H9 (cell line): ENCODE measurements at regions not wholly inside any gene's neighbourhood (a gene's known extent, or its start where the extent isn't known, plus 50 kb on each side); places are given as distances from the start of the nearest gene placed in this dataset.

Source experiments
- DNase-seq: peaks from one replicate; pipeline ENCODE4 v3.0.0-alpha.2; 2017
- H2AFZ ChIP-seq: one replicate; pipeline ENCODE4 v1.6.1; 2013; ENCODE audit warnings: mild to moderate bottlenecking, low read length, control low read depth, moderate library complexity
- H2AK5ac ChIP-seq: 2 replicates; pipeline ENCODE4 v1.6.1; 2013; ENCODE audit warnings: low read length, control low read depth, mixed read lengths; ENCODE audit not compliant: insufficient read length
- H2BK120ac ChIP-seq: one replicate; pipeline ENCODE4 v1.6.1; 2013; ENCODE audit warnings: low read depth, mild to moderate bottlenecking, low read length, control low read depth, inconsistent platforms; ENCODE audit not compliant: poor library complexity, severe bottlenecking
- H2BK12ac ChIP-seq: 2 replicates; pipeline ENCODE4 v1.6.1; 2013; ENCODE audit warnings: low read length, control low read depth, mixed read lengths, low read depth; ENCODE audit not compliant: insufficient read length
- H2BK15ac ChIP-seq: 2 replicates; pipeline ENCODE4 v1.6.1; 2013; ENCODE audit warnings: low read depth, low read length, control low read depth
- H2BK20ac ChIP-seq: one replicate; pipeline ENCODE4 v1.6.1; 2013; ENCODE audit warnings: low read depth, mild to moderate bottlenecking, low read length, control low read depth, inconsistent platforms; ENCODE audit not compliant: poor library complexity, severe bottlenecking
- H2BK5ac ChIP-seq: 2 replicates; pipeline ENCODE4 v1.6.1; 2013; ENCODE audit warnings: low read length, control low read depth, mixed read lengths; ENCODE audit not compliant: insufficient read length
- H3K14ac ChIP-seq: 2 replicates; pipeline ENCODE4 v1.6.1; 2013; ENCODE audit warnings: low read length, control low read depth; ENCODE audit not compliant: insufficient read depth
- H3K18ac ChIP-seq: 2 replicates; pipeline ENCODE4 v1.6.1; 2013; ENCODE audit warnings: low read depth, mild to moderate bottlenecking, mixed read lengths, low read length, control low read depth; ENCODE audit not compliant: insufficient read length
- H3K23ac ChIP-seq: 2 replicates; pipeline ENCODE4 v1.6.1; 2013; ENCODE audit warnings: low read length, control low read depth, mixed read lengths, low read depth; ENCODE audit not compliant: insufficient read length
- H3K23me2 ChIP-seq: 2 replicates; pipeline ENCODE4 v1.6.1; 2013; ENCODE audit warnings: low read depth, mild to moderate bottlenecking, mixed read lengths, low read length, control low read depth; ENCODE audit not compliant: insufficient read length, poor library complexity, severe bottlenecking
- H3K27ac ChIP-seq: 2 replicates; pipeline ENCODE4 v1.5.1; 2013; ENCODE audit warnings: low read length, control low read depth, mixed read lengths, low read depth; ENCODE audit not compliant: insufficient read length
- H3K27me3 ChIP-seq: 2 replicates; pipeline ENCODE4 v1.6.1; 2013; ENCODE audit warnings: low read length, control low read depth, inconsistent platforms; ENCODE audit not compliant: insufficient read depth
- H3K4ac ChIP-seq: 2 replicates; pipeline ENCODE4 v1.6.1; 2013; ENCODE audit warnings: low read depth, mild to moderate bottlenecking, control low read depth, inconsistent platforms, low read length, moderate library complexity
- H3K4me1 ChIP-seq: 2 replicates; pipeline ENCODE4 v1.6.1; 2013; ENCODE audit warnings: low read length, control low read depth, inconsistent platforms; ENCODE audit not compliant: insufficient read depth
- H3K4me2 ChIP-seq: 2 replicates; pipeline ENCODE4 v1.6.1; 2013; ENCODE audit warnings: low read length, control low read depth, mixed read lengths; ENCODE audit not compliant: insufficient read length, insufficient read depth
- H3K56ac ChIP-seq: 2 replicates; pipeline ENCODE4 v1.6.1; 2013; ENCODE audit warnings: low read depth, mild to moderate bottlenecking, mixed read lengths, low read length, control low read depth; ENCODE audit not compliant: insufficient read length
- H3K79me1 ChIP-seq: 2 replicates; pipeline ENCODE4 v1.6.1; 2013; ENCODE audit warnings: low read depth, mild to moderate bottlenecking, moderate library complexity, low read length, control low read depth, inconsistent platforms; ENCODE audit not compliant: insufficient read depth, poor library complexity, severe bottlenecking
- H3K79me2 ChIP-seq: 2 replicates; pipeline ENCODE4 v1.6.1; 2013; ENCODE audit warnings: low read length, control low read depth, inconsistent platforms; ENCODE audit not compliant: insufficient read depth
- H3K9ac ChIP-seq: 2 replicates; pipeline ENCODE4 v1.6.1; 2013; ENCODE audit warnings: low read length, control low read depth, mixed read lengths; ENCODE audit not compliant: insufficient read length; ENCODE audit errors: extremely low read depth
- H3K9me3 ChIP-seq: one replicate; pipeline ENCODE4 v1.6.1; 2013; ENCODE audit warnings: low read depth, low read length, inconsistent platforms; ENCODE audit not compliant: control insufficient read depth
- H3T11ph ChIP-seq: one replicate; pipeline ENCODE4 v1.6.1; 2013; ENCODE audit warnings: mild to moderate bottlenecking, low read length, control low read depth, inconsistent platforms
- H4K20me1 ChIP-seq: one replicate; pipeline ENCODE4 v1.6.1; 2013; ENCODE audit not compliant: control insufficient read depth, insufficient read length, insufficient read depth
- H4K5ac ChIP-seq: 2 replicates; pipeline ENCODE4 v1.6.1; 2013; ENCODE audit warnings: low read depth, mild to moderate bottlenecking, mixed read lengths, low read length, control low read depth; ENCODE audit not compliant: insufficient read length
- H4K8ac ChIP-seq: replicated peaks from 2 replicates; pipeline ENCODE4 v1.6.1; 2013; ENCODE audit warnings: low read length, control low read depth, mixed read lengths, low read depth; ENCODE audit not compliant: insufficient read length
- H4K91ac ChIP-seq: 2 replicates; pipeline ENCODE4 v1.6.1; 2013; ENCODE audit warnings: low read depth, mild to moderate bottlenecking, moderate library complexity, mixed read lengths, low read length, control low read depth; ENCODE audit not compliant: insufficient read length
- H3K27ac Mint-ChIP-seq, 3 experiments: 2 replicates in 2 of 3; 3 replicates in 1 of 3; pipeline ENCODE4 v1.8.0; 2020 to 2021; ENCODE audit warnings: mixed read lengths in 3 of 3, mild to moderate bottlenecking in 1 of 3, moderate library complexity in 1 of 3
- H3K27me3 Mint-ChIP-seq: 2 replicates; pipeline ENCODE4 v1.8.0; 2021; ENCODE audit warnings: low read depth, mild to moderate bottlenecking, moderate library complexity, mixed read lengths
- H3K36me3 Mint-ChIP-seq, 3 experiments: 2 replicates in 2 of 3; 3 replicates in 1 of 3; pipeline ENCODE4 v1.8.0; 2020 to 2021; ENCODE audit warnings: low read depth in 3 of 3, mixed read lengths in 3 of 3; ENCODE audit not compliant: insufficient read depth in 1 of 3
- H3K4me1 Mint-ChIP-seq, 2 experiments: 2 replicates each; pipeline ENCODE4 v1.8.0; 2020; ENCODE audit warnings: mixed read lengths in 2 of 2
- H3K4me3 Mint-ChIP-seq, 2 experiments: 2 replicates in 1 of 2; 3 replicates in 1 of 2; pipeline ENCODE4 v1.8.0; 2020 to 2021; ENCODE audit warnings: mild to moderate bottlenecking in 2 of 2, mixed read lengths in 2 of 2, moderate library complexity in 1 of 2
- H3K9me3 Mint-ChIP-seq, 2 experiments: 2 replicates in 1 of 2; 3 replicates in 1 of 2; pipeline ENCODE4 v1.8.0; 2020; ENCODE audit warnings: mild to moderate bottlenecking in 2 of 2, mixed read lengths in 2 of 2, moderate library complexity in 1 of 2
- CTCF ChIP-seq: fragments of 200-600 bp; sonication (generic); conservative IDR thresholded peaks from 3 replicates; pipeline ENCODE4 v1.8.0; 2021; ENCODE audit warnings: antibody characterized with exemption, mild to moderate bottlenecking
- WGBS: extraction: QIAGEN DNeasy Blood & Tissue Kit; methylation state at CpG from one replicate; pipeline ENCODE4 v1.1.7; 2013; ENCODE audit warnings: missing lambda C conversion rate, low lambda C conversion rate, mixed read lengths; ENCODE audit not compliant: insufficient read length; ENCODE audit errors: extremely low coverage; 5-methylcytosine and 5-hydroxymethylcytosine counted together

- peaks cover 12 to 17% of the 10 kb centered on the region in 2 experiments for H3K4me1 Mint-ChIP-seq
- no peak overlapping the region for H3K14ac ChIP-seq
- no peaks in the 10 kb centered on the region for H3K79me2 ChIP-seq
- H3K36me3 Mint-ChIP-seq = peaks cover 0 to 12% (median 1%) of the 10 kb centered on the region in 3 experiments; a peak in 3 of 7 replicates
- H4K8ac ChIP-seq = no peak overlapping the region
- no peak overlapping the region for H2AK5ac ChIP-seq
- no peak overlapping the region for H2AFZ ChIP-seq
- whole genome bisulfite sequencing = no CpG with 5 or more reads among the region's 1 CpG
- H3K4me2 ChIP-seq = no peak overlapping the region
- no peak overlapping the region for H2BK15ac ChIP-seq
- peaks cover 6% of the 10 kb centered on the region; the same call in 1 of the 2 replicates for H3K4me1 ChIP-seq
- no peaks in the 10 kb centered on the region for H3K9me3 ChIP-seq
- no peaks in the 10 kb centered on the region for H3K27me3 ChIP-seq
- no peak overlapping the region for H3K4me3 Mint-ChIP-seq
- no peak overlapping the region for H2BK12ac ChIP-seq
- H3K79me1 ChIP-seq = no peaks in the 10 kb centered on the region
- H4K91ac ChIP-seq = no peak overlapping the region
- H3K18ac ChIP-seq = no peak overlapping the region
- no peak overlapping the region for H2BK20ac ChIP-seq
- no peaks in the 10 kb centered on the region for H3K23me2 ChIP-seq
- no peaks in the 10 kb centered on the region for H4K20me1 ChIP-seq
- no peak overlapping the region for H2BK120ac ChIP-seq
- H3K27me3 Mint-ChIP-seq = no peaks in the 10 kb centered on the region
- DNase-seq = no peak
- H3K23ac ChIP-seq = no peak overlapping the region
- no peak overlapping the region; a peak in 1 of 7 replicates for H3K27ac Mint-ChIP-seq
- TF ChIP-seq CTCF = no peak
- H3K56ac ChIP-seq = no peak overlapping the region
- no peak overlapping the region for H3K4ac ChIP-seq
- H3K27ac ChIP-seq = no peak overlapping the region
- peaks cover 0 to 2% of the 10 kb centered on the region in 2 experiments; a peak in 2 of 5 replicates for H3K9me3 Mint-ChIP-seq
- no peak overlapping the region for H3K9ac ChIP-seq
- no peak overlapping the region for H4K5ac ChIP-seq
- H2BK5ac ChIP-seq = no peak overlapping the region
- H3T11ph ChIP-seq = no peak overlapping the region
Observed at GRCh38 chr4:65918212-65918611, 247.9 kb upstream of the EPHA5 start.
